IPS-15b (cell line): ENCODE measurements at regions not wholly inside any gene's neighbourhood (a gene's known extent, or its start where the extent isn't known, plus 50 kb on each side); places are given as distances from the start of the nearest gene placed in this dataset.
"Not testable (repeated sequence)": the region's sequence is repeated elsewhere in the genome, so short reads cannot be mapped to it uniquely, and the experiment has no call there.

Experiments used
- H3K27me3 ChIP-seq: one replicate; pipeline ENCODE4 v1.6.1; 2013; ENCODE audit warnings: low read length; ENCODE audit not compliant: control insufficient read depth, insufficient read depth
- H3K36me3 ChIP-seq: one replicate; pipeline ENCODE4 v1.6.1; 2013; ENCODE audit warnings: low read length; ENCODE audit not compliant: control insufficient read depth, insufficient read depth
- H3K4me1 ChIP-seq: one replicate; pipeline ENCODE4 v1.6.1; 2013; ENCODE audit warnings: mild to moderate bottlenecking, low read length; ENCODE audit not compliant: control insufficient read depth, insufficient read depth
- H3K4me3 ChIP-seq: one replicate; pipeline ENCODE4 v1.5.1; 2013; ENCODE audit warnings: low read depth, low read length
- H3K9ac ChIP-seq: one replicate; pipeline ENCODE4 v1.6.1; 2013; ENCODE audit warnings: low read depth, mild to moderate bottlenecking, low read length
- H3K9me3 ChIP-seq: one replicate; pipeline ENCODE4 v1.6.1; 2013; ENCODE audit warnings: mild to moderate bottlenecking, low read length; ENCODE audit not compliant: control insufficient read depth, insufficient read depth

DNA sequence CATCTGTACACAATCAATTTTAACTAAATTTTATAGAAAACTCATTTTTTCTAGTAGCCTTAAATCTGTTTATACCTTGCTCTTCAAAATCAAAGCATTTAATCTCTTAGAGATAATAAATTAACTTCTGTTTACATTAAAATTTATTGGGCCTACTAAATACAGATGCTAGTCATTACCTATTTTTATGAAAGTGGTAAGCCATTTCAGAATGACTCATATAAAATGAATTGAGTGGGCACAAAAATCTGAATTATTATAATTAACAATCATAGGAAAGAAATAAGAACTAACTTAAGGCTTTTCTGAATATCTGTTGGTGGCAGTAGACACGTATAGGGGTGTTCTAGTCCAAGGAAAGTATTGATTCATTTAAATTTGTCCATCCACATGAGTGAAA lies 157.9 kb downstream of the KCNJ2 start:
- no peaks in the 10 kb centered on the region for H3K4me1 ChIP-seq
- no peak overlapping the region for H3K9ac ChIP-seq
- no peaks in the 10 kb centered on the region for H3K36me3 ChIP-seq
- no peak overlapping the region for H3K4me3 ChIP-seq
- no peaks in the 10 kb centered on the region for H3K9me3 ChIP-seq
- no peaks in the 10 kb centered on the region for H3K27me3 ChIP-seq

DNA sequence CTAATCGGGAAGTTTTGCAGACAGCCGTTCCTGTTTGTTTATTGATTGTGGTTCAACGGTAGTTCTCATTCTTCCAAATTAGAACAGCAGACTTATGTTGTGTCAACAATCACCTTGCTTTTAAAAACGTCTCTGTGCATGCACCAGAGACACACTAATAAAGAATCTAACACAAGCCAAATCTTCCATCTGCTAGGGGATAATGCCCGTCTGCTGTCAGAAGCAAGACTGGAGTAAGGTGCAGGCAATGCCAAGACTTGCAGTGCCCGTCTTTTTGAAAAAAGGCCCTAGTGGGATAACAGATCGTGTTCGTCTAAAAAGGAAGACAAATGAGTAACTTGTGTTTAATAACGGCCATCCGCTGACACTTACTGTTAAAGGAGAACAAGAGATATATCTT lies 158.4 kb downstream of the KCNJ2 start:
- H3K27me3 ChIP-seq, result no peaks in the 10 kb centered on the region
- H3K36me3 ChIP-seq, result no peaks in the 10 kb centered on the region
- no peak overlapping the region for H3K4me3 ChIP-seq
- no peaks in the 10 kb centered on the region for H3K9me3 ChIP-seq
- H3K4me1 ChIP-seq, result no peaks in the 10 kb centered on the region
- H3K9ac ChIP-seq, result no peak overlapping the region

DNA sequence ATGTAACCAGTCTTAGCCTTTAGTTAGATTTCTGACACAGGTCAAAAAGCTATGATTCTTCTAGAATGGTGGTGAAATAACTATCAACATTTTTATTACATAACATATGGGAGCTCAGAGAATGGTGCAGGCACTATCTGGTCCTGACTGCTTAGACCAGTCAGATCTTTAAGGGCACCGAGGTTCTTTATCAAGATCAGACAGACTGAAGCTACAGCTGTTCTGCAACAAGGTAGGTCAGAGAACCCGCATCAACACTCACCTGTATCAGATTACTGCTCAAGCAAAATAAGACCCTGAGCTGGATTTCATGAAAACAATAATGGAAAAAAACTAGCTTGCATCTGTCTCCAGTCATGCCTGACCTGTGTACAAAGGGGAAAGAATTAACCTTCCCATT lies 160.4 kb downstream of the KCNJ2 start:
- Histone ChIP-seq H3K9ac (no peak overlapping the region), H3K4me3 (no peak overlapping the region), H3K9me3 (no peaks in the 10 kb centered on the region), H3K36me3 (no peaks in the 10 kb centered on the region), H3K4me1 (no peaks in the 10 kb centered on the region), H3K27me3 (no peaks in the 10 kb centered on the region)

GRCh38 chr17:70331066-70331465 lies 161.7 kb downstream of the KCNJ2 start:
- H3K9ac ChIP-seq, H3K4me3 ChIP-seq, H3K4me1 ChIP-seq, H3K36me3 ChIP-seq, H3K9me3 ChIP-seq, H3K27me3 ChIP-seq: not testable (repeated sequence)

- H3K36me3 ChIP-seq, result no peaks in the 10 kb centered on the region
- H3K4me3 ChIP-seq, result no peak overlapping the region
- H3K27me3 ChIP-seq, result no peaks in the 10 kb centered on the region
- H3K9me3 ChIP-seq, result no peaks in the 10 kb centered on the region
- H3K9ac ChIP-seq, result no peak overlapping the region
- H3K4me1 ChIP-seq, result no peaks in the 10 kb centered on the region
Observed at GRCh38 chr17:70332356-70333210, 163.3 kb downstream of the KCNJ2 start.

GRCh38 chr17:70336411-70336810 lies 167.1 kb downstream of the KCNJ2 start:
- Histone ChIP-seq H3K36me3 (no peaks in the 10 kb centered on the region), H3K4me3 (no peak overlapping the region), H3K9me3 (no peaks in the 10 kb centered on the region), H3K4me1 (no peaks in the 10 kb centered on the region), H3K9ac (no peak overlapping the region), H3K27me3 (no peaks in the 10 kb centered on the region)

DNA sequence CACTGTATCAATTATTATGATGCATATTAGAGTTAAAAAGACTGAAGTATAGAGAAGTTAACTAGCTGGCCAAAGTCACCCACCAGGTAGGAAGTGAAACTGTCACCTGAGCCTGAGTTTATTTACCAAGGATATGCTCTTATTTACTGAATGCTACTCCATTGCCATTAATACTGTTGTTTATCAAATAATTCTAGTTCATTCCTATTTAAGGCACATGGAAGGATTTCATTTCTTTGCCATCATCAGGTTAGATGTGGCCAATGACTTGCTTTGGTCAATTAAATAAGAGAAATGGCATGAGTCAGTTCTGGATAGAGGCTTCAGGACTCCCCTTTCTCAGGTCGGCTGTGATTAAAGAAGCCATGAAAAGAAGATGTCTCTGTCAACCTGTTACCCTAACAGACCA lies 169.6 kb downstream of the KCNJ2 start:
- Histone ChIP-seq H3K27me3 (no peaks in the 10 kb centered on the region), H3K36me3 (no peaks in the 10 kb centered on the region), H3K9me3 (no peaks in the 10 kb centered on the region), H3K4me1 (peaks cover 2% of the 10 kb centered on the region), H3K4me3 (no peak overlapping the region), H3K9ac (no peak overlapping the region)

DNA sequence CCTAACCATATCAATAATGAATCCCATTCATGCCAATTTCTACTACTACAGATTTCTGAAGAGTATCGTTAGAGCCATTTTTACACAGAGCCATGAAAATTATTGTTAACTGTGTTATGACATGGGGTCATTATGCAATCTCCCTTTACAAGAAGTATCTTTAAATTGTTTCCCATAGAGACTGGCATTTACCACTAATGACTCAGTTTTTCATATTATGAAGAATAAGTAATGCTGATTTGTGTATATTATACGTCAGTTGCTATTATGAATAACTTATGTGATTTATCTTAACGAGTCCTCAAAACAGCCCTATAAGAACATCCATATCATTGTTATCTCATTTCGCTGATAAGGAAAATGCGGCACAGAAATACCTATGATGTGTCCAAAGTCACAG lies 173.8 kb downstream of the KCNJ2 start:
- Histone ChIP-seq H3K36me3 (no peaks in the 10 kb centered on the region), H3K9me3 (no peaks in the 10 kb centered on the region), H3K27me3 (no peaks in the 10 kb centered on the region), H3K4me3 (no peak overlapping the region), H3K9ac (no peak overlapping the region), H3K4me1 (peaks cover 2% of the 10 kb centered on the region)

DNA sequence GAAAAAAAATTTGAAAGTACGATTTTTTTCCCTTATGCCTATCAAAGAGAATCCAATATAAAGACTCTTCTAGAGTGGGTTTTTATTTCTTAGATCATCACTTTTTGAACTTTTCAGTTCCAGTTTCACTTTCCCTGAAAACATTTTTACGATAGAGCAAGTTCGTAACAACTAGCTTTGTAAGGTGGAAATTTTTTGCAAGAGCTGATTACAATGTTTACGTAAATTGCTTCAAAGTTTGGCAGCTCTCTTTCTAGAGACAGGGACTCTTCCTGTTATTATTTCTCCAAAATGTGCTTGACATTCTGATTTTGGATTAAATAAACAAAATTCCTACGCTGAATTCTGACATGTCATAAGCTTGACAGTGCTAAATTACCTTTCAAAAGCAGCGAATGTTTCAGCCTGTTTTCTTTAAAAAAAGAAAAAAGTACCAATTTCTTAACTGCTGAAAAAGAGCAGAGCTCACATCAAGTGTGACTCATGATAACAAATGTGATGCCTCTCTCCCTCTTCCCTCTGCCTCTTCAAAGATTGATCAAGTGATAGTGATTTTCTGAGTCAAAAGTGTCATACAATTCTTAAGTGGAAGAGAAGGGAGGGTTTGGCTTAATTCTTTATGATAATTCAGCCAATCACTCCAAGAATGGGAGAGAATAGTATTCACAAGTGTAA lies 175.2 kb downstream of the KCNJ2 start:
- peaks cover 2% of the 10 kb centered on the region for H3K4me1 ChIP-seq
- H3K9ac ChIP-seq, result no peak overlapping the region
- no peaks in the 10 kb centered on the region for H3K9me3 ChIP-seq
- H3K27me3 ChIP-seq, result no peaks in the 10 kb centered on the region
- no peaks in the 10 kb centered on the region for H3K36me3 ChIP-seq
- H3K4me3 ChIP-seq, result no peak overlapping the region

DNA sequence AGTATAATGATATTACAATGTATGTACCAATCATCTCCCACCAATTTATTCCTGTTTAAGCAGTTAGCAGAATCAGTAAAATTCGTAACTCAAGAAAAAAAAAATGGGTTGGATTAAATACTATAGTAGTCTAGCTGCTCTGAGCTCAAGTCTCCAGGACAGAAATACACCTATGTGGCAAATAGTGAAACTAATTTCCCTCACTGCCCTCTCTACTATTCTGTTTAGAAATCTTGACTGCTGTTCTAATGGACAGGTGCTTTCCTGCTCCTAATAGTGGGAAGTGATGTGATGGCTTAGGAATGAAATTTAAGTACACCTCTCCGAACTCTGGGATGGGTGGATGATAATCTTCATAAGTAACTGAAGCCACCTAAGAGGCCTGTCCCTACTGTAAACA lies 175.7 kb downstream of the KCNJ2 start:
- Histone ChIP-seq H3K27me3 (no peaks in the 10 kb centered on the region), H3K4me1 (peaks cover 2% of the 10 kb centered on the region), H3K4me3 (no peak overlapping the region), H3K9ac (no peak overlapping the region), H3K36me3 (no peaks in the 10 kb centered on the region), H3K9me3 (no peaks in the 10 kb centered on the region)

DNA sequence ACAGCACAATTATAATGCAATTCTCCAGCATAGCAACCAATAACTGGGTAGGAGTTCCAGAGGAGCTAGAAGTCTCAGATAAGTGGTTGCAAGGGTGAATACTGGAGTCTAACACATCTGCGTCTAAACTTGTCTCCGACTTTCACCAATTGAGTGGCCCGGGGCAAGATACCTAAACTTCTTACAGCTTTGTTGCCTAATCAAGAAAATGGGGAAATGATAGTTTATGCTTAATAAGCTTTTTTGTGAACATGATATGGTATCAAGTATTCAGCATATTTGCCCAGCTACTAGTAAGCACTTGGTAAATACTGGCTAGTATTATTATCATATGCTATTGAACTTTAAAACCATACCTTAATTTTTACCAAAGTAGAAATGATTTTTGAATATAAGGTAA lies 183.5 kb downstream of the KCNJ2 start:
- Histone ChIP-seq H3K9ac (no peak overlapping the region), H3K4me1 (no peaks in the 10 kb centered on the region), H3K4me3 (no peak overlapping the region), H3K36me3 (no peaks in the 10 kb centered on the region), H3K27me3 (no peaks in the 10 kb centered on the region), H3K9me3 (no peaks in the 10 kb centered on the region)

- no peaks in the 10 kb centered on the region for H3K9me3 ChIP-seq
- no peak overlapping the region for H3K9ac ChIP-seq
- no peak overlapping the region for H3K4me3 ChIP-seq
- H3K4me1 ChIP-seq, result no peaks in the 10 kb centered on the region
- H3K27me3 ChIP-seq, result no peaks in the 10 kb centered on the region
- H3K36me3 ChIP-seq, result no peaks in the 10 kb centered on the region
Observed at GRCh38 chr17:70353408-70354092, 184.2 kb downstream of the KCNJ2 start.
